GM23338 (cell line): ENCODE measurements at regions not wholly inside any gene's neighbourhood (a gene's known extent, or its start where the extent isn't known, plus 50 kb on each side); places are given as distances from the start of the nearest gene placed in this dataset.

Source experiments
- ATAC-seq: fragments of 200-7000 bp; cut with Tn5 transposase; 3 replicates; pipeline ENCODE4 v1.9.1; 2020
- DNase-seq: peaks from one replicate; pipeline ENCODE4 v3.0.0-alpha.2; 2015; ENCODE audit warnings: low spot score
- H2AFZ ChIP-seq: fragments of 200-600 bp; sonication (generic); 2 replicates; pipeline ENCODE4 v1.8.0; 2016; ENCODE audit warnings: antibody characterized with exemption, mild to moderate bottlenecking, moderate library complexity
- H3F3A ChIP-seq: fragments of 200-600 bp; sonication (generic); replicated peaks from 2 replicates; pipeline ENCODE4 v1.8.0; 2017; ENCODE audit warnings: antibody characterized with exemption, mixed run types, low read depth
- H3K27ac ChIP-seq: fragments of 200-600 bp; sonication (generic); 2 replicates; pipeline ENCODE4 v1.6.1; 2016; ENCODE audit warnings: low read depth
- H3K27me3 ChIP-seq: fragments of 200-600 bp; sonication (generic); 2 replicates; pipeline ENCODE4 v1.8.0; 2016; ENCODE audit warnings: mild to moderate bottlenecking, mixed run types, moderate library complexity; ENCODE audit not compliant: insufficient read depth
- H3K36me3 ChIP-seq: fragments of 200-600 bp; sonication (generic); 2 replicates; pipeline ENCODE4 v1.8.0; 2016; ENCODE audit warnings: mild to moderate bottlenecking; ENCODE audit not compliant: insufficient read depth
- H3K4me1 ChIP-seq: fragments of 200-600 bp; sonication (generic); 2 replicates; pipeline ENCODE4 v1.8.0; 2016; ENCODE audit warnings: mild to moderate bottlenecking, moderate library complexity; ENCODE audit not compliant: insufficient read depth
- H3K4me2 ChIP-seq: fragments of 200-600 bp; sonication (generic); 2 replicates; pipeline ENCODE4 v1.7.1; 2017; ENCODE audit warnings: mixed run types
- H3K4me3 ChIP-seq: fragments of 200-600 bp; sonication (generic); 2 replicates; pipeline ENCODE4 v1.6.1; 2016; ENCODE audit warnings: mixed run types
- H3K79me2 ChIP-seq: fragments of 200-600 bp; sonication (generic); replicated peaks from 2 replicates; pipeline ENCODE4 v1.8.0; 2017; ENCODE audit warnings: mild to moderate bottlenecking; ENCODE audit not compliant: insufficient read depth
- H3K9me2 ChIP-seq: fragments of 200-600 bp; sonication (generic); 2 replicates; pipeline ENCODE4 v1.8.0; 2017; ENCODE audit not compliant: insufficient read depth
- H4K20me1 ChIP-seq: fragments of 200-600 bp; sonication (generic); replicated peaks from 2 replicates; pipeline ENCODE4 v1.8.0; 2017; ENCODE audit warnings: mild to moderate bottlenecking; ENCODE audit not compliant: insufficient read depth
- H3K27ac Mint-ChIP-seq: 2 replicates; pipeline ENCODE4 v1.8.0; 2020; ENCODE audit warnings: inconsistent platforms, mild to moderate bottlenecking, moderate library complexity, mixed read lengths
- H3K27me3 Mint-ChIP-seq: 3 replicates; pipeline ENCODE4 v1.8.0; 2022; ENCODE audit warnings: low read depth, mild to moderate bottlenecking, moderate library complexity, mixed read lengths, inconsistent platforms; ENCODE audit not compliant: insufficient read depth, poor library complexity
- H3K36me3 Mint-ChIP-seq: 3 replicates; pipeline ENCODE4 v1.8.0; 2021; ENCODE audit warnings: low read depth, mild to moderate bottlenecking, inconsistent platforms, moderate library complexity, mixed read lengths
- H3K4me1 Mint-ChIP-seq: 3 replicates; pipeline ENCODE4 v1.8.0; 2020; ENCODE audit warnings: mild to moderate bottlenecking, inconsistent platforms, mixed read lengths
- H3K4me3 Mint-ChIP-seq: 3 replicates; pipeline ENCODE4 v1.8.0; 2021; ENCODE audit warnings: moderate library complexity, mild to moderate bottlenecking, inconsistent platforms, mixed read lengths
- H3K9me3 Mint-ChIP-seq: 3 replicates; pipeline ENCODE4 v1.8.0; 2020; ENCODE audit warnings: moderate library complexity, mild to moderate bottlenecking, inconsistent platforms, mixed read lengths
- CREB1 ChIP-seq: fragments of 250-450 bp; sonication (Bioruptor Pico); IDR thresholded peaks from 2 replicates; pipeline ENCODE4 v1.5.0; 2020; ENCODE audit warnings: low read depth, mild to moderate bottlenecking, moderate library complexity
- EZH2 ChIP-seq: fragments of 200-600 bp; sonication (generic); IDR thresholded peaks from one replicate; pipeline ENCODE4 v1.8.0; 2017; ENCODE audit warnings: antibody characterized with exemption, mild to moderate bottlenecking, low read depth; ENCODE audit not compliant: unreplicated experiment
- EZH2phosphoT487 ChIP-seq: fragments of 200-600 bp; sonication (generic); IDR thresholded peaks from one replicate; pipeline ENCODE4 v1.8.1; 2018; ENCODE audit warnings: antibody characterized with exemption; ENCODE audit not compliant: unreplicated experiment
- JUNB ChIP-seq: IDR thresholded peaks from one replicate; pipeline ENCODE4 v1.6.1; 2016; ENCODE audit warnings: antibody characterized with exemption; ENCODE audit not compliant: unreplicated experiment
- NANOG ChIP-seq: IDR thresholded peaks from 2 replicates; pipeline ENCODE4 v1.6.1; 2016; ENCODE audit warnings: antibody characterized with exemption, borderline replicate concordance
- POLR2AphosphoS5 ChIP-seq: IDR thresholded peaks from 2 replicates; pipeline ENCODE4 v1.6.1; 2016; ENCODE audit warnings: antibody characterized with exemption, low read depth
- STAT1 ChIP-seq: IDR thresholded peaks from one replicate; pipeline ENCODE4 v1.6.1; 2016; ENCODE audit warnings: antibody characterized with exemption; ENCODE audit not compliant: unreplicated experiment
- ZNF114 ChIP-seq: fragments of 250-450 bp; sonication (Bioruptor Pico); IDR thresholded peaks from 2 replicates; pipeline ENCODE4 v1.5.0; 2020; ENCODE audit warnings: mild to moderate bottlenecking, moderate library complexity
- ZNF331 ChIP-seq: fragments of 250-450 bp; sonication (Bioruptor Pico); IDR thresholded peaks from 2 replicates; pipeline ENCODE4 v1.5.0; 2020; ENCODE audit warnings: low read depth, mild to moderate bottlenecking, moderate library complexity
- TF ChIP-seq, protein P1 (sequence below), 2 experiments: fragments of 200-600 bp in 1 of 2; sonication (generic) in 1 of 2; conservative IDR thresholded peaks; 2 replicates each; pipeline versions ENCODE4 v1.5.1 to v1.6.1; 2016 to 2017; ENCODE audit warnings: antibody characterized with exemption in 2 of 2, low read depth in 2 of 2, mild to moderate bottlenecking in 2 of 2, moderate library complexity in 1 of 2
- TF ChIP-seq, protein P2 (sequence below): fragments of 250-450 bp; sonication (Bioruptor Pico); IDR thresholded peaks from 2 replicates; pipeline ENCODE4 v1.5.0; 2020; ENCODE audit warnings: mild to moderate bottlenecking, moderate library complexity

DNA sequence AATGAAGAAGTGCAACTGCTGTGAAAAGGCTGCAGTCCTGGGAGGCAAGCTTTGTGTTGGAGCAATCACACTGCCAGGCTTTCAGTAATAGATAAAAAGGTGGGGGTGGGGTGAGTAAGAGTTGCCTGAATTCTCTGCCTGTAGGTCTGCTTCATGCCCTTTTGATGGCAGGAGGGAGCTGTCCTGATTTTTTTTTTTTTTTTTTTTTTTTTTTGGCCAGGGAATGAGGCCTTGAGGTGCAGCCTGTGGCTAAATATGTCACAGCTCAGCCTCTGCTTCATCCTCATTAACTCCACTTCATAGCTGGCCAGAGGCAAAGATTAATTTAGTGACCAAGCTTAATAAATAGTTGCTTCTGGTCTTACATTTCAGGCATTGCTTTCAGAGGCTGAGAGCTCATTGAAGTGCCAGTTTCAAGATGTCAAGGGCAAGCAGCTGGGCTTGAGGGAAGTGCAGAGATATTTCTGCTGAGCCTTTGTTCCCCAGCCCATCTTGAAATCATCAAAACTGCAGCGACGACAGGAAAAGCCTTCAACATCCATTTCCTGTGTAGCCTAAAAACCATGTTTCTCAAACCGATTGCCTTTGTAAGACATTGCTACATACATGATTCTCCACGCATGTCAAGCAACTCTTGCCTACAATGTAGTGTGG is 134.7 kb downstream of the MACIR start:
- H3K4me3 ChIP-seq = no peak overlapping the region
- no peak overlapping the region for H3K4me3 Mint-ChIP-seq
- H3K36me3 Mint-ChIP-seq = no peaks in the 10 kb centered on the region
- H3K79me2 ChIP-seq = no peaks in the 10 kb centered on the region
- H3K36me3 ChIP-seq = no peaks in the 10 kb centered on the region
- peaks cover 2% of the 10 kb centered on the region for H3K27me3 Mint-ChIP-seq
- peaks cover 43% of the 10 kb centered on the region for H3K4me1 Mint-ChIP-seq
- H3K9me2 ChIP-seq = peaks cover 3% of the 10 kb centered on the region; the same call in 1 of the 2 replicates
- peak overlapping the region; percentile 41; the same call in 1 of the 2 replicates for H3K27ac ChIP-seq
- no peaks in the 10 kb centered on the region for H3K9me3 Mint-ChIP-seq
- H3K27ac Mint-ChIP-seq = no peak overlapping the region
- DNase-seq = peak; percentile 75
- peaks cover 16% of the 10 kb centered on the region for H3K4me1 ChIP-seq
- peak overlapping the region; percentile 94 for H2AFZ ChIP-seq
- TF ChIP-seq, protein P1, sequence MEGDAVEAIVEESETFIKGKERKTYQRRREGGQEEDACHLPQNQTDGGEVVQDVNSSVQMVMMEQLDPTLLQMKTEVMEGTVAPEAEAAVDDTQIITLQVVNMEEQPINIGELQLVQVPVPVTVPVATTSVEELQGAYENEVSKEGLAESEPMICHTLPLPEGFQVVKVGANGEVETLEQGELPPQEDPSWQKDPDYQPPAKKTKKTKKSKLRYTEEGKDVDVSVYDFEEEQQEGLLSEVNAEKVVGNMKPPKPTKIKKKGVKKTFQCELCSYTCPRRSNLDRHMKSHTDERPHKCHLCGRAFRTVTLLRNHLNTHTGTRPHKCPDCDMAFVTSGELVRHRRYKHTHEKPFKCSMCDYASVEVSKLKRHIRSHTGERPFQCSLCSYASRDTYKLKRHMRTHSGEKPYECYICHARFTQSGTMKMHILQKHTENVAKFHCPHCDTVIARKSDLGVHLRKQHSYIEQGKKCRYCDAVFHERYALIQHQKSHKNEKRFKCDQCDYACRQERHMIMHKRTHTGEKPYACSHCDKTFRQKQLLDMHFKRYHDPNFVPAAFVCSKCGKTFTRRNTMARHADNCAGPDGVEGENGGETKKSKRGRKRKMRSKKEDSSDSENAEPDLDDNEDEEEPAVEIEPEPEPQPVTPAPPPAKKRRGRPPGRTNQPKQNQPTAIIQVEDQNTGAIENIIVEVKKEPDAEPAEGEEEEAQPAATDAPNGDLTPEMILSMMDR (conservative IDR thresholded peaks at IDR 0.05; ENCODE audit: low read depth in 2 of 2) = peak; percentile 31 to 34; a peak in 3 of 4 replicates
- no peak for TF ChIP-seq ZNF331
- no peaks in the 10 kb centered on the region for H3K27me3 ChIP-seq
- H3F3A ChIP-seq = no peaks in the 10 kb centered on the region
- H4K20me1 ChIP-seq = no peaks in the 10 kb centered on the region
- ATAC-seq = peak; percentile 91
- peak overlapping the region; percentile 60 for H3K4me2 ChIP-seq

DNA sequence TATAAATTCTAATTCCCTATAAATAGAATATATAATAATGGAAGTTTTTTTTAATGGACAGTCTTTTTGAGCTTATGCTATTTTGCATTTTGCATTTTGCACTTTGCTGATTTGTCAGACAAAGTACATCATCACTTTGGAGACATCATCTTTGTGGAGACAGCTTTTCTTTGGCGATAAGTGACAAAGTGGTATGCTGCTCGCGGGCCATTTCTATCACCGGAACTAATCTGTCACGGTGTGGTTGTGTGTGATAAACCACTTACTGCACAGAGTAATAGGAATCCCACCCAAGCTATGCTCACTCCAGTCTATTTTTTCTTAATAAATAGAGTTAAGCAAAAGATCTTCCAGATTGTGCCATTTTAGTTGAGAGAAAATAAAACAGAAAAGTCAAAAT is 133.1 kb downstream of the MACIR start:
- Histone ChIP-seq H3K27me3 (no peaks in the 10 kb centered on the region), H3K4me2 (no peak overlapping the region), H4K20me1 (no peaks in the 10 kb centered on the region), H3K4me1 (peaks cover 16% of the 10 kb centered on the region), H3F3A (no peaks in the 10 kb centered on the region), H3K9me2 (peaks cover 3% of the 10 kb centered on the region; the same call in 1 of the 2 replicates), H3K4me3 (no peak overlapping the region), H3K36me3 (no peaks in the 10 kb centered on the region), H3K27ac (no peak overlapping the region), H3K79me2 (no peaks in the 10 kb centered on the region), H2AFZ (no peak overlapping the region)
- Mint-ChIP-seq H3K4me1 (peaks cover 43% of the 10 kb centered on the region), H3K27ac (no peak overlapping the region), H3K4me3 (no peak overlapping the region), H3K9me3 (no peaks in the 10 kb centered on the region), H3K36me3 (no peaks in the 10 kb centered on the region), H3K27me3 (peaks cover 2% of the 10 kb centered on the region)
- no peak for DNase-seq
- ATAC-seq = no peak
- no peak for TF ChIP-seq EZH2phosphoT487
- TF ChIP-seq STAT1 = no peak
- no peak for TF ChIP-seq JUNB
- no peak for TF ChIP-seq EZH2
- no peak for TF ChIP-seq CREB1
- no peak for TF ChIP-seq ZNF331
- TF ChIP-seq POLR2AphosphoS5 = no peak
- no peak for TF ChIP-seq ZNF114 (CRISPR knock-in tag)
- TF ChIP-seq, protein P2, sequence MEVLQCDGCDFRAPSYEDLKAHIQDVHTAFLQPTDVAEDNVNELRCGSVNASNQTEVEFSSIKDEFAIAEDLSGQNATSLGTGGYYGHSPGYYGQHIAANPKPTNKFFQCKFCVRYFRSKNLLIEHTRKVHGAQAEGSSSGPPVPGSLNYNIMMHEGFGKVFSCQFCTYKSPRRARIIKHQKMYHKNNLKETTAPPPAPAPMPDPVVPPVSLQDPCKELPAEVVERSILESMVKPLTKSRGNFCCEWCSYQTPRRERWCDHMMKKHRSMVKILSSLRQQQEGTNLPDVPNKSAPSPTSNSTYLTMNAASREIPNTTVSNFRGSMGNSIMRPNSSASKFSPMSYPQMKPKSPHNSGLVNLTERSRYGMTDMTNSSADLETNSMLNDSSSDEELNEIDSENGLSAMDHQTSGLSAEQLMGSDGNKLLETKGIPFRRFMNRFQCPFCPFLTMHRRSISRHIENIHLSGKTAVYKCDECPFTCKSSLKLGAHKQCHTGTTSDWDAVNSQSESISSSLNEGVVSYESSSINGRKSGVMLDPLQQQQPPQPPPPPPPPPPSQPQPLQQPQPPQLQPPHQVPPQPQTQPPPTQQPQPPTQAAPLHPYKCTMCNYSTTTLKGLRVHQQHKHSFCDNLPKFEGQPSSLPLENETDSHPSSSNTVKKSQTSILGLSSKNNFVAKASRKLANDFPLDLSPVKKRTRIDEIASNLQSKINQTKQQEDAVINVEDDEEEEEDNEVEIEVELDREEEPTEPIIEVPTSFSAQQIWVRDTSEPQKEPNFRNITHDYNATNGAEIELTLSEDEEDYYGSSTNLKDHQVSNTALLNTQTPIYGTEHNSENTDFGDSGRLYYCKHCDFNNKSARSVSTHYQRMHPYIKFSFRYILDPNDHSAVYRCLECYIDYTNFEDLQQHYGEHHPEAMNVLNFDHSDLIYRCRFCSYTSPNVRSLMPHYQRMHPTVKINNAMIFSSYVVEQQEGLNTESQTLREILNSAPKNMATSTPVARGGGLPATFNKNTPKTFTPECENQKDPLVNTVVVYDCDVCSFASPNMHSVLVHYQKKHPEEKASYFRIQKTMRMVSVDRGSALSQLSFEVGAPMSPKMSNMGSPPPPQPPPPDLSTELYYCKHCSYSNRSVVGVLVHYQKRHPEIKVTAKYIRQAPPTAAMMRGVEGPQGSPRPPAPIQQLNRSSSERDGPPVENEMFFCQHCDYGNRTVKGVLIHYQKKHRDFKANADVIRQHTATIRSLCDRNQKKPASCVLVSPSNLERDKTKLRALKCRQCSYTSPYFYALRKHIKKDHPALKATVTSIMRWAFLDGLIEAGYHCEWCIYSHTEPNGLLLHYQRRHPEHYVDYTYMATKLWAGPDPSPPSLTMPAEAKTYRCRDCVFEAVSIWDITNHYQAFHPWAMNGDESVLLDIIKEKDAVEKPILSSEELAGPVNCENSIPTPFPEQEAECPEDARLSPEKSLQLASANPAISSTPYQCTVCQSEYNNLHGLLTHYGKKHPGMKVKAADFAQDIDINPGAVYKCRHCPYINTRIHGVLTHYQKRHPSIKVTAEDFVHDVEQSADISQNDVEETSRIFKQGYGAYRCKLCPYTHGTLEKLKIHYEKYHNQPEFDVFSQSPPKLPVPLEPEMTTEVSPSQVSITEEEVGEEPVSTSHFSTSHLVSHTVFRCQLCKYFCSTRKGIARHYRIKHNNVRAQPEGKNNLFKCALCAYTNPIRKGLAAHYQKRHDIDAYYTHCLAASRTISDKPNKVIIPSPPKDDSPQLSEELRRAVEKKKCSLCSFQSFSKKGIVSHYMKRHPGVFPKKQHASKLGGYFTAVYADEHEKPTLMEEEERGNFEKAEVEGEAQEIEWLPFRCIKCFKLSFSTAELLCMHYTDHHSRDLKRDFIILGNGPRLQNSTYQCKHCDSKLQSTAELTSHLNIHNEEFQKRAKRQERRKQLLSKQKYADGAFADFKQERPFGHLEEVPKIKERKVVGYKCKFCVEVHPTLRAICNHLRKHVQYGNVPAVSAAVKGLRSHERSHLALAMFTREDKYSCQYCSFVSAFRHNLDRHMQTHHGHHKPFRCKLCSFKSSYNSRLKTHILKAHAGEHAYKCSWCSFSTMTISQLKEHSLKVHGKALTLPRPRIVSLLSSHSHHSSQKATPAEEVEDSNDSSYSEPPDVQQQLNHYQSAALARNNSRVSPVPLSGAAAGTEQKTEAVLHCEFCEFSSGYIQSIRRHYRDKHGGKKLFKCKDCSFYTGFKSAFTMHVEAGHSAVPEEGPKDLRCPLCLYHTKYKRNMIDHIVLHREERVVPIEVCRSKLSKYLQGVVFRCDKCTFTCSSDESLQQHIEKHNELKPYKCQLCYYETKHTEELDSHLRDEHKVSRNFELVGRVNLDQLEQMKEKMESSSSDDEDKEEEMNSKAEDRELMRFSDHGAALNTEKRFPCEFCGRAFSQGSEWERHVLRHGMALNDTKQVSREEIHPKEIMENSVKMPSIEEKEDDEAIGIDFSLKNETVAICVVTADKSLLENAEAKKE (CRISPR knock-in tag) = no peak
- TF ChIP-seq NANOG = no peak
